ENCODE measurements at regions not wholly inside any gene's neighbourhood (a gene's known extent, or its start where the extent isn't known, plus 50 kb on each side); places are given as distances from the start of the nearest gene placed in this dataset.

GRCh38 chr4:96431094-96431493, 591.2 kb downstream of the PDHA2 start:
- intact Hi-C loops (cut with micrococcal nuclease) (no loop called here), dilution Hi-C loops (cut with MboI; ENCODE audit: extremely low pct_ligation_motif_present, low sequenced_read_pairs) (no loop called here)
- Histone ChIP-seq H3K4me1 (ENCODE audit: control insufficient read depth, extremely low read depth, insufficient read depth, low read length) (no peaks in the 10 kb centered on the region), H3K9ac (replicated peaks; ENCODE audit: extremely low read depth, insufficient read depth, low read length) (no peak overlapping the region), H3K36me3 (ENCODE audit: control insufficient read depth in 2 of 2, extremely low read depth in 1 of 2, insufficient read depth in 2 of 2, low read length in 2 of 2) (no peaks in the 10 kb centered on the region), H2AFZ (ENCODE audit: low read depth, low read length) (no peak overlapping the region), H3K27me3 (ENCODE audit: control insufficient read depth in 2 of 2, insufficient read depth in 2 of 2, low read length in 2 of 2) (no peaks in the 10 kb centered on the region), H3K9me3 (replicated peaks; ENCODE audit: control insufficient read depth, insufficient read depth, low read length) (no peaks in the 10 kb centered on the region), H3K9me1 (replicated peaks; ENCODE audit: control insufficient read depth, extremely low read depth, insufficient read depth, low read length) (no peaks in the 10 kb centered on the region), H3K79me2 (ENCODE audit: control insufficient read depth, insufficient read depth, low read length) (no peaks in the 10 kb centered on the region), H4K20me1 (replicated peaks; ENCODE audit: control insufficient read depth, extremely low read depth, insufficient read depth, low read length) (no peaks in the 10 kb centered on the region), H3K4me3 (replicated peaks in 1 of 3; ENCODE audit: insufficient read depth in 1 of 3, low read depth in 1 of 3, low read length in 3 of 3) (no peak overlapping the region), H3K4me2 (ENCODE audit: insufficient read depth, low read length) (no peak overlapping the region), H3K27ac (ENCODE audit: insufficient read depth, low read depth, low read length) (no peak overlapping the region)
- DNase-seq (ENCODE audit: low read depth, low spot score) (no peak), FAIRE-seq (no peak)
- ChIA-PET POLR2A (interaction anchor here (0.5 kb wide), 1 partner anchor 1066 kb away, joined by 4 read pairs; no protein-coding TSS in a partner anchor), CTCF (no interaction called here)
- TF ChIP-seq JUN (IDR thresholded peaks at IDR 0.05; ENCODE audit: borderline replicate concordance, insufficient read depth, insufficient read length, low read depth) (no peak), EZH2 (IDR thresholded peaks at IDR 0.05; ENCODE audit: borderline replicate concordance, low read depth, low read length, severe bottlenecking) (no peak), MYC (IDR thresholded peaks at IDR 0.05; ENCODE audit: low read depth, low read length) (no peak), FOS (IDR thresholded peaks at IDR 0.05; ENCODE audit: borderline replicate concordance, insufficient read depth, low read length) (no peak), MAX (IDR thresholded peaks at IDR 0.05; ENCODE audit: insufficient read depth, insufficient read length) (no peak), GATA2 (IDR thresholded peaks at IDR 0.05; ENCODE audit: insufficient read depth, insufficient read length, low read depth, low read length) (no peak)
- no TSS peak for BruUV-seq (replicated peaks)

- DNase-seq (ENCODE audit: low read depth, low spot score) = no peak
- POLR2A ChIA-PET = no interaction called here
- H3K9me1 ChIP-seq (replicated peaks; ENCODE audit: control insufficient read depth, extremely low read depth, insufficient read depth, low read length) = no peaks in the 10 kb centered on the region
- no peak overlapping the region for H3K4me3 ChIP-seq (replicated peaks in 1 of 3; ENCODE audit: insufficient read depth in 1 of 3, low read depth in 1 of 3, low read length in 3 of 3)
- no peak overlapping the region for H3K9ac ChIP-seq (replicated peaks; ENCODE audit: extremely low read depth, insufficient read depth, low read length)
- H3K27ac ChIP-seq (ENCODE audit: insufficient read depth, low read depth, low read length) = no peak overlapping the region
- no peaks in the 10 kb centered on the region for H3K27me3 ChIP-seq (ENCODE audit: control insufficient read depth in 2 of 2, insufficient read depth in 2 of 2, low read length in 2 of 2)
- H3K4me2 ChIP-seq (ENCODE audit: insufficient read depth, low read length) = no peak overlapping the region
- no peaks in the 10 kb centered on the region for H3K4me1 ChIP-seq (ENCODE audit: control insufficient read depth, extremely low read depth, insufficient read depth, low read length)
- H4K20me1 ChIP-seq (replicated peaks; ENCODE audit: control insufficient read depth, extremely low read depth, insufficient read depth, low read length) = no peaks in the 10 kb centered on the region
- intact Hi-C loops (cut with micrococcal nuclease) = no loop called here
- FAIRE-seq = no peak
- no peaks in the 10 kb centered on the region for H3K36me3 ChIP-seq (ENCODE audit: control insufficient read depth in 2 of 2, extremely low read depth in 1 of 2, insufficient read depth in 2 of 2, low read length in 2 of 2)
- TF ChIP-seq MYC (IDR thresholded peaks at IDR 0.05; ENCODE audit: low read depth, low read length) (no peak), JUN (IDR thresholded peaks at IDR 0.05; ENCODE audit: borderline replicate concordance, insufficient read depth, insufficient read length, low read depth) (no peak), POLR2AphosphoS5 (IDR thresholded peaks at IDR 0.05; ENCODE audit: insufficient read depth, low read depth, low read length) (no peak), CTCF (IDR thresholded peaks at IDR 0.05; ENCODE audit: extremely low read depth in 1 of 2, insufficient read depth in 1 of 2, low read depth in 1 of 2, low read length in 2 of 2) (no peak), EZH2 (IDR thresholded peaks at IDR 0.05; ENCODE audit: borderline replicate concordance, low read depth, low read length, severe bottlenecking) (no peak), MAX (IDR thresholded peaks at IDR 0.05; ENCODE audit: insufficient read depth, insufficient read length) (no peak), FOS (IDR thresholded peaks at IDR 0.05; ENCODE audit: borderline replicate concordance, insufficient read depth, low read length) (no peak), POLR2A (IDR thresholded peaks at IDR 0.05; ENCODE audit: low read depth, low read length) (no peak), GATA2 (IDR thresholded peaks at IDR 0.05; ENCODE audit: insufficient read depth, insufficient read length, low read depth, low read length) (no peak)
- H3K9me3 ChIP-seq (replicated peaks; ENCODE audit: control insufficient read depth, insufficient read depth, low read length) = peaks cover 7% of the 10 kb centered on the region
- dilution Hi-C loops (cut with MboI; ENCODE audit: extremely low pct_ligation_motif_present, low sequenced_read_pairs) = no loop called here
- BruUV-seq (replicated peaks) = no TSS peak
- no peaks in the 10 kb centered on the region for H3K79me2 ChIP-seq (ENCODE audit: control insufficient read depth, insufficient read depth, low read length)
- CTCF ChIA-PET = no interaction called here
- no peak overlapping the region for H2AFZ ChIP-seq (ENCODE audit: low read depth, low read length)
Measured at GRCh38 chr4:96448315-96448872, 608.5 kb downstream of the PDHA2 start.
